ENCODE measurements at regions not wholly inside any gene's neighbourhood (a gene's known extent, or its start where the extent isn't known, plus 50 kb on each side); places are given as distances from the start of the nearest gene placed in this dataset.

GRCh38 chr11:10625982-10626311 is 57.5 kb upstream of the LYVE1 start:
- TF ChIP-seq GABPA (IDR thresholded peaks at IDR 0.05; ENCODE audit: low read depth): no peak
- TF ChIP-seq CTCF (IDR thresholded peaks at IDR 0.05; ENCODE audit: insufficient read depth, low read length): no peak
- TF ChIP-seq REST (IDR thresholded peaks at IDR 0.05; ENCODE audit: insufficient replicate concordance, low read depth): no peak
- TF ChIP-seq POLR2AphosphoS5 (IDR thresholded peaks at IDR 0.05; ENCODE audit: low read depth): no peak

All from HL-60 (cell line).